ENCODE measurements at regions not wholly inside any gene's neighbourhood (a gene's known extent, or its start where the extent isn't known, plus 50 kb on each side); places are given as distances from the start of the nearest gene placed in this dataset.

DNA sequence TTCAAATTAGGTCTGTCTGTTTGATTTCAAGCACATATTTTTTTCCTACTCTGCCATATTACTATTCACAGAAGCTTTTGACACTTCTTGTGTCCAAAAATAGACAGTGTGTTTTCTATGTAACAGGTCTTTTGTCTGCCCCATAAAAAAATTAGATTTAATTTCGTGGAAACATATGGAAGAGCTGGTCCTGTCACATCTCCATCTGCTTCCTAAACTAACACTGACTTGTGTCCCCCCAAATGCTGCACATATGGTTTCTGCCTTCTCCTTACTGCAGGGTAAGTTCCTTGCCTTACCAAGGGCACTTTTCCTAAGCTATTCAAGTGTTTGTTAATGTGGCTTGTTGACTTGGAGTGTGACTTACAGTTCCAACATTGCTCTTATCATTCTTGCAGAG, 340.7 kb upstream of the ARX start:
- H3K36me3 ChIP-seq (ENCODE audit: insufficient read depth, low read length), result no peaks in the 10 kb centered on the region
- H3K27me3 Mint-ChIP-seq, result no peaks in the 10 kb centered on the region
- no peak overlapping the region for H3K4me3 Mint-ChIP-seq
- no peaks in the 10 kb centered on the region for H3K27me3 ChIP-seq (ENCODE audit: control insufficient read depth in 1 of 2, insufficient read depth in 2 of 2, low read length in 2 of 2)
- no peaks in the 10 kb centered on the region for H3K4me1 ChIP-seq (ENCODE audit: insufficient read depth, low read length)
- TF ChIP-seq, protein P1, sequence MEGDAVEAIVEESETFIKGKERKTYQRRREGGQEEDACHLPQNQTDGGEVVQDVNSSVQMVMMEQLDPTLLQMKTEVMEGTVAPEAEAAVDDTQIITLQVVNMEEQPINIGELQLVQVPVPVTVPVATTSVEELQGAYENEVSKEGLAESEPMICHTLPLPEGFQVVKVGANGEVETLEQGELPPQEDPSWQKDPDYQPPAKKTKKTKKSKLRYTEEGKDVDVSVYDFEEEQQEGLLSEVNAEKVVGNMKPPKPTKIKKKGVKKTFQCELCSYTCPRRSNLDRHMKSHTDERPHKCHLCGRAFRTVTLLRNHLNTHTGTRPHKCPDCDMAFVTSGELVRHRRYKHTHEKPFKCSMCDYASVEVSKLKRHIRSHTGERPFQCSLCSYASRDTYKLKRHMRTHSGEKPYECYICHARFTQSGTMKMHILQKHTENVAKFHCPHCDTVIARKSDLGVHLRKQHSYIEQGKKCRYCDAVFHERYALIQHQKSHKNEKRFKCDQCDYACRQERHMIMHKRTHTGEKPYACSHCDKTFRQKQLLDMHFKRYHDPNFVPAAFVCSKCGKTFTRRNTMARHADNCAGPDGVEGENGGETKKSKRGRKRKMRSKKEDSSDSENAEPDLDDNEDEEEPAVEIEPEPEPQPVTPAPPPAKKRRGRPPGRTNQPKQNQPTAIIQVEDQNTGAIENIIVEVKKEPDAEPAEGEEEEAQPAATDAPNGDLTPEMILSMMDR (IDR thresholded peaks at IDR 0.05), result no peak
- ChIA-PET POLR2A (no interaction called here), CTCF (no interaction called here)
- no peak for DNase-seq
- H3K4me1 Mint-ChIP-seq (ENCODE audit: low read depth), result no peaks in the 10 kb centered on the region
- ATAC-seq (ENCODE audit: poor library complexity), result no peak
- H3K4me3 ChIP-seq (ENCODE audit: low read length), result no peak overlapping the region
- no peaks in the 10 kb centered on the region for H3K9me3 ChIP-seq (ENCODE audit: control insufficient read depth in 1 of 2, insufficient read depth in 1 of 2, low read length in 2 of 2)
- no peaks in the 10 kb centered on the region for H3K36me3 Mint-ChIP-seq (ENCODE audit: low read depth)
- peaks cover 2% of the 10 kb centered on the region for H3K9me3 Mint-ChIP-seq
- no peak overlapping the region for H3K27ac Mint-ChIP-seq
- no peak overlapping the region for H3K27ac ChIP-seq (ENCODE audit: low read depth in 1 of 2, low read length in 2 of 2)
- intact Hi-C loops (cut with DNase I, micrococcal nuclease), result no loop called here

DNA sequence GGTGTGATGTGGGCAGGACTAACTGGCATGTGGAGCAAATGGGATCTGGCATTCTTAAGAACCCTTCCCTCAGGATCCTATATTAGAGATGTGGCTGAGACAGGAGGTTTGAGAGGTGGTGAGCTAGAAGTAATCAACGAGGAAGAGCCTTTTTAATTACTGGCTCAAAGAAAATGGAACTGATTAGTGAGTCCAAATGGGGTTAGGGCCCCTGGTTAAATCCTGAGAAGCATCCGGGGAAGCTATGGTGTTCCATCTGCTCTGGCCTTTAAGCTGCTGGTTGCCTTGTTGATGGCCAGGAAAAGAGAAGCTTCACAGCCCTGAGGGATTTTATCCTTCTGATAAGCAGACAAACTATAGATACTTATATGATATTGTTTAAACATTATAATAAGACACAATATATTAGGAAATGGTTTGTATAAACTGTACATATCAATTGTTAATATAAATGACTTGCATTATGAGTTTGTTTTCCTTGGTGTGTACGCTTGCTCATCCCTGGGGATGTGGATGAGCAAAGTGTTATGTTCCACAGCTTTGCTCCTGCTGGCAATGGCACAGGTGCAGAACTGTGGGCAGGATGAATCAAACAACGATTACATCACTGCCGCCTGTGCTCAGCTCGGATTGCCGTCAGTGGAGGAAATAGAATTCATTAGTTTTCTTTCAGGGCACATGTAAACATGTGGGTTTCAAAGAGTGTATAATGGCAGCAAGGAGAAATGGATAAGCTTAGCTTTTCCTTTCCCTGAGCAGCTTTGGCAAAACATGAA, 328.6 kb upstream of the ARX start:
- H3K36me3 Mint-ChIP-seq (ENCODE audit: low read depth), result no peaks in the 10 kb centered on the region
- no peaks in the 10 kb centered on the region for H3K36me3 ChIP-seq (ENCODE audit: insufficient read depth, low read length)
- POLR2A ChIA-PET, result no interaction called here
- DNase-seq (no peak), ATAC-seq (ENCODE audit: poor library complexity) (no peak)
- no peaks in the 10 kb centered on the region for H3K4me1 ChIP-seq (ENCODE audit: insufficient read depth, low read length)
- TF ChIP-seq, protein P1 (IDR thresholded peaks at IDR 0.05), result no peak
- no peaks in the 10 kb centered on the region for H3K9me3 ChIP-seq (ENCODE audit: control insufficient read depth in 1 of 2, insufficient read depth in 1 of 2, low read length in 2 of 2)
- H3K4me3 Mint-ChIP-seq, result no peak overlapping the region
- no peaks in the 10 kb centered on the region for H3K9me3 Mint-ChIP-seq
- no peaks in the 10 kb centered on the region for H3K27me3 ChIP-seq (ENCODE audit: control insufficient read depth in 1 of 2, insufficient read depth in 2 of 2, low read length in 2 of 2)
- intact Hi-C loops (cut with DNase I, micrococcal nuclease), result no loop called here
- CTCF ChIA-PET, result no interaction called here
- no peak overlapping the region for H3K27ac Mint-ChIP-seq
- no peaks in the 10 kb centered on the region for H3K4me1 Mint-ChIP-seq (ENCODE audit: low read depth)
- H3K27me3 Mint-ChIP-seq, result no peaks in the 10 kb centered on the region
- no peak overlapping the region for H3K4me3 ChIP-seq (ENCODE audit: low read length)
- H3K27ac ChIP-seq (ENCODE audit: low read depth in 1 of 2, low read length in 2 of 2), result no peak overlapping the region

DNA sequence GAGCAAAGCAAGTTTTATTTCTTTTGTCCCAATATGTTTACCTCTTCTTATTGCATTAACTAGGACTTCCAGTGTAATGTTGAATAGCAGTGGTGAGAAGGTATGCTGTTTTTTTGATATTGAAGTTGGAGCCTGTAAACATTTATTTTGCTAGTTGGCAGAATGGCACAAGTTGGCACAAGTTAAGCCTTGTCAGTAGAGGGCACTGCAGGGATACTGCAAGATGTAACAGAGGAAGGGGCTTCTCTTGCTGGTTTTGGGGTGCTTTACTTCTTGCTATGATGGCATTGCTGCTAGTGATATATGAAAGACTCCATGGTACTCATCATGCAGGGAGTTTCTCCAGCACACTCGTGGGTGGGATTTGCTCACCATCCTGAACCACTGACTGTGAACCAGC, 327.3 kb upstream of the ARX start:
- DNase-seq (no peak), ATAC-seq (ENCODE audit: poor library complexity) (no peak)
- H3K27ac ChIP-seq (ENCODE audit: low read depth in 1 of 2, low read length in 2 of 2), result no peak overlapping the region
- H3K4me3 ChIP-seq (ENCODE audit: low read length), result no peak overlapping the region
- H3K9me3 ChIP-seq (ENCODE audit: control insufficient read depth in 1 of 2, insufficient read depth in 1 of 2, low read length in 2 of 2), result peaks cover 0 to 3% of the 10 kb centered on the region in 2 experiments
- no peaks in the 10 kb centered on the region for H3K4me1 ChIP-seq (ENCODE audit: insufficient read depth, low read length)
- ChIA-PET CTCF (no interaction called here), POLR2A (no interaction called here)
- Mint-ChIP-seq H3K9me3 (no peaks in the 10 kb centered on the region), H3K36me3 (ENCODE audit: low read depth) (no peaks in the 10 kb centered on the region), H3K27ac (no peak overlapping the region), H3K4me1 (ENCODE audit: low read depth) (no peaks in the 10 kb centered on the region), H3K4me3 (no peak overlapping the region), H3K27me3 (no peaks in the 10 kb centered on the region)
- no peaks in the 10 kb centered on the region for H3K27me3 ChIP-seq (ENCODE audit: control insufficient read depth in 1 of 2, insufficient read depth in 2 of 2, low read length in 2 of 2)
- TF ChIP-seq, protein P1 (IDR thresholded peaks at IDR 0.05), result no peak
- no peaks in the 10 kb centered on the region for H3K36me3 ChIP-seq (ENCODE audit: insufficient read depth, low read length)
- intact Hi-C loops (cut with DNase I, micrococcal nuclease), result no loop called here

All from CD4-positive, alpha-beta T cell (primary cell).